Hepatocyte (in vitro differentiated cells): ENCODE measurements at regions not wholly inside any gene's neighbourhood (a gene's known extent, or its start where the extent isn't known, plus 50 kb on each side); places are given as distances from the start of the nearest gene placed in this dataset.

Experiments used
- CTCF ChIP-seq: fragments of 200-600 bp; sonication (generic); IDR thresholded peaks from 2 replicates; pipeline ENCODE4 v1.5.1; 2016; ENCODE audit warnings: antibody characterized with exemption, mild to moderate bottlenecking; ENCODE audit not compliant: poor library complexity
- EZH2 ChIP-seq: fragments of 200-600 bp; sonication (generic); IDR thresholded peaks from 2 replicates; pipeline ENCODE4 v1.6.1; 2016; ENCODE audit warnings: antibody characterized with exemption, mild to moderate bottlenecking, borderline replicate concordance
- EZH2phosphoT487 ChIP-seq: fragments of 200-600 bp; sonication (generic); IDR thresholded peaks from one replicate; pipeline ENCODE4 v1.6.1; 2018; ENCODE audit warnings: antibody characterized with exemption, mild to moderate bottlenecking, low read depth, moderate library complexity; ENCODE audit not compliant: unreplicated experiment, severe bottlenecking

- no peak for TF ChIP-seq CTCF
- TF ChIP-seq EZH2, result no peak
- no peak for TF ChIP-seq EZH2phosphoT487
Measured at GRCh38 chr7:14974688-14975087, 72.1 kb upstream of the DGKB start.
